HG02571 (cell line): ENCODE measurements at regions not wholly inside any gene's neighbourhood (a gene's known extent, or its start where the extent isn't known, plus 50 kb on each side); places are given as distances from the start of the nearest gene placed in this dataset.

ENCODE experiments used
- ATAC-seq: cut with Tn5 transposase; IDR thresholded peaks from one replicate; pipeline ENCODE4 v1.9.1; 2021; ENCODE audit warnings: mild to moderate bottlenecking, moderate library complexity; ENCODE audit not compliant: unreplicated experiment

DNA sequence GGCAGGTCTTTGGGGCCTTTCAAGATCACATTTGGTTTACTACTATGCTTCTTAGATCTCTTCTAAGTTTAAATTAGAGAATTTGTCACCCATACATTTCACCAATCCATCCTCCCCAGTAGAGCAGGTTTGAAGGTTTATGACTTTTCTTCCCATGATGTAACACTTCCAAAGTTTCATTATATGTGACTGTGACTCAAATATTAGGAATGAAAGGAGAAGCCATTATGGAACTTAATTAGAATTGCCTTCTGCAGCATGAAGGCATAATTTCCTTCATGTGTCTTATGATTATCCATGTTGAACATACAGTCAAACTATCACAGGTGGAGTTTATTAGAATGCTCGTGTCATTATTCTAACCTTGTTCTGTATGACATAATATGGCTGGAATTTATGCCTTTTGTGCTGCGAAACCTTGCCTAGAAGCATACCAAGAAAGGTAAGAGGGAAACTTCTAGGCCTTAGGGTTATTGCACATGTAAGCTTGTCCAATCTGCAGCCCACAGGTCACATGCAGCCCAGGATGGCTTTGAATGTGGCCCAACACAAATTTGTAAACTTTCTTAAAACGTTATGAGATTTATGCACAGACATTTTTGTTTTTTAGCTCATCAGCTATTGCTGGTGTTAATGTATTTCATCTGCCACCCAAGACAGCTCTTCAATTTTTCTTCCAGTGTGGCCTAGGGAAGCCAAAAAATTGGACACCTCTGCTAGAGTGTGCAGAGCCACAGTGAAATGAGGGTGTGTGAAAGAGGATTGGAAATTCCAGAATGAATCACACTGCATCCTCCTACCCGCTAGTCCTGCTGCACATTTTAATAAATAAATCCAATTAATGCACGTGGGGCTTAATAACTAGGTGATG, 133.6 kb downstream of the TMEM26 start:
- no peak for ATAC-seq

GRCh38 chr10:61318429-61318828, 134.8 kb downstream of the TMEM26 start:
- no peak for ATAC-seq

DNA sequence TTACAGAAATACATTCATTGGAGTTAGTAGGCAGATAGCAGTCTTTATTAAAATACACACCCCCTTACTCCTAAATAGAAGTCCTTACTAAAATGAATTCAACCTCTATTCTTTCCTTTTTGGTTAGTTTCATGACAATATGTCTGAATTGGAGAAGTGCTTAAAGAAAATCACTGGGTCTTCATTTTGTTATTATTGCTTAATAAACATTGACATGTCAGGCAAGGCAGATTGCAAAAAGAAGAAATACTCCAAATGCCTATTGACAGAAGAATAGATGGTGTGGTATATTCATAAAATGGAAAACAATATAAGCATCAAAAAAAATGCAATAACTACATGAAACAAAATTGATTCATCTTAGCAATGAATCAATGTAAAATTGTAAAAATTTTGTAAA, 135.5 kb downstream of the TMEM26 start:
- ATAC-seq: no peak

GRCh38 chr10:61316676-61317265, 136.4 kb downstream of the TMEM26 start:
- no peak for ATAC-seq

DNA sequence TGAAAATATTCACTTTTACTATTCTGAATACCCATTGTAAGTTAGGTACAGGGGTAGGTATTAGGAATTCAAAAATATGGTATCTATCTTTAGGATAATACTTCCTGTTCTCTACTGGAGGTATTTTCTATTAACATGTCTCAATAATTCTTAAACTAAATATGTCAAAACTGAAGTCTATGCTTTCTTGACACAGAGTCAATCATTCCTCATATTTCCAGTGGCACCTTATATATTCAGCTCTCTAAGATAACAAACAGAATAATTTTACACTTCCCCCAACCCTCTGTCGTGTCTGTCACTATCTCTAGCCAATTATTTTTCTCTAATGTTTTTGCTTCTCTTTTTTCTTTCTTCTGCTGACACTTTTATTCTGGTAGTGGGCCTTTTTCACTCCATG, 138.9 kb downstream of the TMEM26 start:
- ATAC-seq: no peak

DNA sequence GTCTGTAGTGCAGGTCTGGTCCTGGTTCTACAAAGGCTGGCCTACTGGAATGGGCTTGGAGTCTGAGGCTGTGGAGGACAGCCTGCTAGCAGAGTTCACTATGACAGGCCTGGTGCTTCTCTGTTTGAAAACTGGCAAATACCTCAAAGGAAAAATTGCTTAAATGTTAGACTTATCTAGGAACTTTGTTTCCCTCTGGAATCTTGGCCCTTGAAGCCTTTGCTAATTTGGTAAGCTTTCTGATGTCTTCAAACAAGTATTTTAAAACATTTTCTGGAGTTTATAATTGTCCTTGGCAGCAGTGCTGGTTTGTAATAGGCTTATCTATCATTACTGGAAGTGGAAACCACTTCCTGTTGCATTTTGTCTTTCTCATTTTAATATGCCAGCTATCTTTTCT, 139.7 kb downstream of the TMEM26 start:
- no peak for ATAC-seq

DNA sequence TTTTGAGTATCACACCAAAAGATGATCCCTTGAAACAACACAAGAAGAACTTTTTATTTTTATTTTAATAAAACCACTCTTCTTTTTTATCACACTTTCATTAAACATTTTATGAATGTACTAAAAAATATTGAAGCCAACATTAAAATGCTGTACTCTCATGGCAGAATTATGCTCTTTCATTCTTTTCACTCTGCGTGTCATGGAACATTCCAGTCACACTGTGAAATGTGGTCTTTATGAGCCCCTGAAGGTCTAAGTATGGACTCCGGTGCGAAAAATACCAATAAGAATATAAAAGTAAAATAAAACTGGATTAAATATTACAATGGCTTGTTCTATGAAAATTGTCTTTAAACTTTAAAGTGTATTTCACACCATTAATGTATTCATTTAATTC, 148.4 kb downstream of the TMEM26 start:
- no peak for ATAC-seq

DNA sequence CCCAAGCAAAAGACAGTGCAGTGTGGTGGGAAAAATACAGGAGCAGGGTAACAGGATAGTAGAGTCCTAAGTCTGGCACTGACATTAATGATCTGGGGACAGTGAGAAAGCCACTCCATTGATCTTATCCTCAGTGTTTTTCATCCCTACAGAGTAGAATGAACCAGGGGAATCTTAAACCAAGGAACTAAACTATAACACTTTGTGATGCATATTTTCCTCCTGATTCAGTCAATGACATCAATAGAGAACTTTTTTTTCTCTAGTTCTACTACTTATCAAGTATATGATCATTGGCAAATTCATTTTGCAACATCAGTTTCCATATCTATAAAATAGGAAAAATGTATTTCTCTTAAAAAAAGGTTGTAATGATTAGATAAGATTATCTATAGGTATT, 151.1 kb downstream of the TMEM26 start:
- no peak for ATAC-seq

DNA sequence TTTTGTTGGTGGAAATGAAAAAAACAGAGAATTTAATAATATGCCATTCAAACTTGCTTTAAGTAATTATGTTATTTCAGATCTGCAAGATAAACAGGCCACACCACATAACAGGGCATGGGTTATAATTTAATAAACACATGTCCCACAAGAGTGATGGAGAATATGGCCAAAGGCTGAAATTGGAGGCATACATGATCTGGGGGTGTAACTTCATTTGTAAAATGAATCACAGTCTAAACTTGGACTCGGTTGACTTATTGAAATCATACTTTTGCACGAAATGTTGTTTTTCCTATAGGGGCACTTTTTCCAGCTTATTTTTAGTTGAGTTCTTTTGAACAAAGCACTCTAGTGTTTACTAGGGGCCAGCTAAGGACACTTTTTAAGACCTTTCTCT, 151.6 kb downstream of the TMEM26 start:
- ATAC-seq: no peak

GRCh38 chr10:61299841-61300240, 153.3 kb downstream of the TMEM26 start:
- no peak for ATAC-seq

DNA sequence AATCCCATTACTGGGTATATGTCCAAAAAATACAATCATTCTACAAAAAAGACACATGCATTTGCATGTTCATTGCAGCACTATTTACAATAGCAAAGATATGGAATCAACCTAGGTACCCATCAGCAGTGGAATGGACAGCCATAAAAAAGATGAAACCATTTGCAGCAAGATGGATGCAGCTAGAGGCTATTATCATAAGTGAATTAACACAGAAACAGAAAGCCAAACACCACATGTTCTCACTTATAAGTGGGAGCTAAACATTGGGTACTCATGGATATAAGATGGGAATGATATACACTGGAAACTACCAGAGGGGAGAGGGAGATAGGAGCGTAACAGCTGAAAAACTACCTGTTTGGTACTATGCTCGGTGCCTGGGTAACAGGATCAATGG, 154.0 kb downstream of the TMEM26 start:
- ATAC-seq: no peak

- ATAC-seq: no peak
Observed at GRCh38 chr10:61298194-61298593, 155.0 kb downstream of the TMEM26 start.

- ATAC-seq: no peak
Observed at GRCh38 chr10:61296161-61296560, 157.0 kb downstream of the TMEM26 start.

DNA sequence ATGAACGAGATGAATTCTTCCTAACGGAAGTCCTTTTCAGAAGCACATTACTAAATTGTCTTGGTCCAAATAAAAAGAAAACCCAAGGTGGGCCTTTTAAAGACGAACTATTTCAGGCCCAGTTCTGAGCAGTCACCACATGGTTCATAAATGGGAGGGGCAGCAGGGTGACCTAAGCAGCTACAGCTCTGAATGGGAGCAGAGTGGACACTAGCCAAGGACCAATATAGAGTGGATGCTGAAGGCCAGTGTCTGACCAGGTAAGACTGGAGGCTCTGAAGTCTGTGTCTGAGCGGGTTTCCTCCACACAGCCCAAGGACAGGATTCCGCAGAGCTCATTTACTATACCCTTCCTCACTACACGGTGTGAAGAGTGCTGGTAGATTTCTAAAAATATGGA, 159.1 kb downstream of the TMEM26 start:
- no peak for ATAC-seq

DNA sequence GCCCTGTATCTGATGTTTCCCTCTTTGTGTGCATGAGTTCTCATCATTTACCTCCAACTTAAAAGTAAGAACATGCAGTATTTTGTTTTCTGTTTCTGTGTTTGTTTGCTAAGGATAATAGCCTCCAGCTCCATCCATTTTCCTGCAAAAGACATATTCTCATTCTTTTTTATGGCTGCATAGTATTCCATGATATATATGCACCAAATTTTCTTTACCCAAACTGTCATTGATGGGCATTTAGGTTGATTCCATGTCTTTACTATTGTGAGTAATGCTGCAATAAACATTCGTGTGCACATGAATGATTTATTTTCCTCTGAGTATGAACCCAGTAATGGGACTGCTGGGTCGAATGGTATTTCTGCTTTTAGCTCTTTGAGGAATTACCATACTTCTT, 163.4 kb downstream of the TMEM26 start:
- no peak for ATAC-seq

DNA sequence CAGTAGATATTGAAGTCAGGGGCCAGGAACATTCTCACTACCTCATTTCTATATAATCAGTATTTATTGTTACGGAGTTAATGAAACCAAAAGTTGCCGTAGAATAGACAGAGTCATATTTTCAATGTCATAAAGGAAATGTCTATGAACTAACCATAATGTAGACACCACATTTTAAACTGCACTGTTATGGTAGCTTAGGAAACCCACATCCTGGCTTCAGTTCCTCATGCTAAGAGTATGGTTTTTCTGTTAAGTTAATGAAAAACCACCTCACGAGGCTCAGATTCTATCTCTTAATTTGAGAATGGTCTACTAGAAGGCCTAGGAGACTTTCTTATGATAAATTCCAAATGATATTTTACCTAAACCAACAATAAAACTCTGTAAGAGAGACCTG, 166.5 kb downstream of the TMEM26 start:
- ATAC-seq: peak; percentile 100

DNA sequence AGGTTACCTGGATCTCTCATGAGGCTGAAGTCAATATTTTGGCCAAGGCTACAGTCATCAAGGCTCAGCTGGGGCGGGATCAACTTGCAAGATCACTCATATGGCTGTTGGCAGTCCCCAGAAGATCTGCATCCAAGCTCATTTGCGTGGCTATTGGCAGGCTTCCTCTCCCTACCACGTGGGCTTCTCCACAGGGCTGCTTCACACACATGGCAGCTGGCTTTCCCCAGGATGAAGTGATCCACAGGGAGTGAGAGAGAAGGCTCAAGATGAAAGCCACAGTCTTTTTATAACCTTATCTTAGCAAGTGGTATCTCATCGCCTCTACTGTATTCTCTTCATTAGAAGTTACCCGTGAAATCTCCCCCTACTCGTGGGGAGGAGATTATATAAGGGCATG, 167.4 kb downstream of the TMEM26 start:
- ATAC-seq: no peak

DNA sequence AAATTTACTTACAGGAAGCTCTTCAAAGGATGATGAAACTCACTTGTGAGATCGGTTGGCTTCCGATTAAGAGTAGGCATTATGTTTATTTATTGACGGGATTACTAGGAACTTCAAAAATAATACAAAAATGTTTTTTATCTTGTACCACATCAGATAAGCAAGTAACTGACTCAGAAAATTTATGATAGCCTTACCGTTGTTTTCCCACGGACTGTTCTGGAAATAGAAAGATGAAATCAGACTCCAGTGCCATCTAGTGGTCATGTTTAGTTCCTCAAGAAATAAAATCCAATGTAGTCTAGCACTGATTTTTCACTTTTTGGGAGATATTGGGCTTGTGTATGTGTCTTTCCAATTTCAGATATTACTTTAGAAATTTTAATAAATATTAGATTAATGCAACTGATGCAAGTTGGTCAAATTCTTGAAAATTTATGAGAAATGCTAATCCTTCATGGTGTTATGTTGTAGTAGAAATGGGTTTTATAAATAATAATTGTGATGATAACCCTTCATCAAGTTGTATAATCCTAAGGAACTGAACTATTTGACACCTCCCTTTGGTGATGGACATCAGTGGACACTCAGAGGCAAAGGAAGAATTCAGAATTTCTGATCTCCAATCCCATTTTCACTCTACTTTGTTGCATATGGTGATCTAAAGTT, 168.8 kb downstream of the TMEM26 start:
- ATAC-seq: no peak

DNA sequence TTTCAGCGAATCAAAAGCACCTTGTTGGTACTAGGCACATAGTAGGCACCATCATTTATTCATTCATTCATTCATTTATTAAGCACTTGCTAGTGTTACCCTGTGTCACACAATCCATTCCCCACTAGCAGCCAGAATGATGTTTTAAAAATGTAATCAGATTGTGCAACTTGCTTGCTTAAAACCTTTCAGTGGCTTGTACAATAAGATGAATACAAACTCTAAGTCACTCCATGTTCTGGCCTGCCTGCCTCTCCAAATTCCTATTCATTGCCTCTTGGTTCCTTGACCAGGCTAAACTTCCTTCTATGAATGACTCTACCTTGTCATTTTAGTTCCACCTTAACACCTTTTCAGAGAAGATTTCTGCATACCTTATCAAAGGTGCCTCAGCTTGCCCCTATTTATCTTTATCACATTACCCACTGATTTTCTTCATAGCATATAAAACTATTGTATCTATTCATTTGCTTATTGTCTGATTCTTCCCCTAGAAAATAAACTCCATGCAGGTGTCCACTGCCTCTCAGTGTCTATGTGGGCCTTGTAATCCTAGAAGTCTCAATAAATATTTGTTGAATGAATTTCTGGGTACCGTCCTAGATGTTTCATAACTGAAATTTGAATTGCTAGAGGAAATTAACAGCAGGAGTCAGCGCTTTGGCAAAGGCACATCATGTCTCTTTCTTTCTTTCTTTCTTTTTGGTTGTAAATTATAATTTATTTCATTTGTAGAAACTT, 169.5 kb downstream of the TMEM26 start:
- ATAC-seq: no peak

DNA sequence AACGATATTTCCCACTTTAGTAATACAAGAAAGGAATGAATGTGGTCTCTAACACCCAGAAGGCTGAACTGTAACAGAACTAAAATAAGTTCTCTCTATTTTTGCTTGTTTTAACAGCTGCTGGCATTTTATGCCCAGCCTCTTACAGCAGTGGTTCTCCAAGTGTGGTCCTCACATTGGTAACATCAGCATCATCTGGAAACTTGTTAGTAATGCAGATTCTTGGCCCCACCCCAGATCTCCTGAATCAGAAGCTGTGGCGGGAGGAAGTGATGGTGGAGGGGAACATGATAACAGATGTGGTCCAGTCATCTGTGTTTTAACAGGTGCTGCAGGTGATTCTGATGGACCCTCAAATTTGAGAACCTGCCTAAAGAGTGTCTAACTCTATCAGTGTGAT, 170.1 kb downstream of the TMEM26 start:
- no peak for ATAC-seq

- ATAC-seq: no peak
Observed at GRCh38 chr10:61280303-61280702, 172.9 kb downstream of the TMEM26 start.
